WI38 (cell line): ENCODE measurements at regions not wholly inside any gene's neighbourhood (a gene's known extent, or its start where the extent isn't known, plus 50 kb on each side); places are given as distances from the start of the nearest gene placed in this dataset.

Experiments used
- H3K4me3 ChIP-seq: 2 replicates; pipeline ENCODE4 v1.5.1; 2011; ENCODE audit warnings: low read depth, mild to moderate bottlenecking, control low read depth, low read length
- CTCF ChIP-seq: IDR thresholded peaks from 2 replicates; pipeline ENCODE4 v1.5.1; 2012; ENCODE audit warnings: low read depth, mild to moderate bottlenecking, control low read depth, low read length

- no peak for TF ChIP-seq CTCF
- no peak overlapping the region for H3K4me3 ChIP-seq
Observed at GRCh38 chr7:12090757-12091221, 120.3 kb upstream of the TMEM106B start.

GRCh38 chr7:12091231-12091630, 119.9 kb upstream of the TMEM106B start:
- no peak for TF ChIP-seq CTCF
- no peak overlapping the region for H3K4me3 ChIP-seq

GRCh38 chr7:12092499-12093130, 118.5 kb upstream of the TMEM106B start:
- TF ChIP-seq CTCF: no peak
- H3K4me3 ChIP-seq: no peak overlapping the region

- H3K4me3 ChIP-seq: no peak overlapping the region
- no peak for TF ChIP-seq CTCF
Observed at GRCh38 chr7:12093365-12093764, 117.7 kb upstream of the TMEM106B start.

- H3K4me3 ChIP-seq: no peak overlapping the region
- no peak for TF ChIP-seq CTCF
Observed at GRCh38 chr7:12094365-12094921, 116.7 kb upstream of the TMEM106B start.

- no peak overlapping the region for H3K4me3 ChIP-seq
- no peak for TF ChIP-seq CTCF
Observed at GRCh38 chr7:12102126-12102525, 109.0 kb upstream of the TMEM106B start.

- no peak for TF ChIP-seq CTCF
- no peak overlapping the region for H3K4me3 ChIP-seq
Observed at GRCh38 chr7:12102527-12102926, 108.6 kb upstream of the TMEM106B start.
